WERI-Rb-1 (cell line): ENCODE measurements at regions not wholly inside any gene's neighbourhood (a gene's known extent, or its start where the extent isn't known, plus 50 kb on each side); places are given as distances from the start of the nearest gene placed in this dataset.

Experiments used
- DNase-seq: peaks from one replicate; pipeline ENCODE4 v3.0.0-alpha.2; 2020
- H3K27ac ChIP-seq: fragments of 250-450 bp; sonication (Bioruptor Pico); 2 replicates; pipeline ENCODE4 v1.5.1; 2020; ENCODE audit warnings: mild to moderate bottlenecking, moderate library complexity
- H3K27me3 ChIP-seq: fragments of 250-450 bp; sonication (Bioruptor Pico); 2 replicates; pipeline ENCODE4 v1.5.1; 2021; ENCODE audit warnings: mild to moderate bottlenecking, low read depth, moderate library complexity; ENCODE audit not compliant: insufficient read depth, severe bottlenecking
- H3K36me3 ChIP-seq: fragments of 250-450 bp; sonication (Bioruptor Pico); 2 replicates; pipeline ENCODE4 v1.5.1; 2020; ENCODE audit warnings: mild to moderate bottlenecking, moderate library complexity
- H3K4me3 ChIP-seq: 2 replicates; pipeline ENCODE4 v1.5.1; 2011; ENCODE audit warnings: low read depth, mild to moderate bottlenecking, control low read depth, low read length
- H3K9me3 ChIP-seq: fragments of 250-450 bp; sonication (Bioruptor Pico); 2 replicates; pipeline ENCODE4 v1.5.1; 2021; ENCODE audit warnings: mild to moderate bottlenecking, moderate library complexity; ENCODE audit not compliant: severe bottlenecking
- CTCF ChIP-seq: IDR thresholded peaks from 2 replicates; pipeline ENCODE4 v1.5.1; 2011; ENCODE audit warnings: low read depth, mild to moderate bottlenecking, control low read depth, inconsistent platforms, low read length

GRCh38 chr9:691825-692400, 149.6 kb upstream of the DMRT1 start:
- H3K4me3 ChIP-seq: no peak overlapping the region
- no peaks in the 10 kb centered on the region for H3K9me3 ChIP-seq
- no peaks in the 10 kb centered on the region for H3K36me3 ChIP-seq
- DNase-seq: no peak
- no peaks in the 10 kb centered on the region for H3K27me3 ChIP-seq
- TF ChIP-seq CTCF: no peak
- no peak overlapping the region for H3K27ac ChIP-seq

- no peak overlapping the region for H3K27ac ChIP-seq
- no peak for TF ChIP-seq CTCF
- no peak overlapping the region for H3K4me3 ChIP-seq
- H3K36me3 ChIP-seq: no peaks in the 10 kb centered on the region
- DNase-seq: no peak
- H3K9me3 ChIP-seq: no peaks in the 10 kb centered on the region
- H3K27me3 ChIP-seq: no peaks in the 10 kb centered on the region
These were observed 148.8 kb upstream of the DMRT1 start for GRCh38 chr9:692636-693129.

GRCh38 chr9:693201-694091, 148.1 kb upstream of the DMRT1 start:
- Histone ChIP-seq H3K27me3 (no peaks in the 10 kb centered on the region), H3K9me3 (no peaks in the 10 kb centered on the region), H3K27ac (no peak overlapping the region), H3K36me3 (no peaks in the 10 kb centered on the region), H3K4me3 (no peak overlapping the region)
- TF ChIP-seq CTCF: no peak
- no peak for DNase-seq

GRCh38 chr9:694092-694402, 147.4 kb upstream of the DMRT1 start:
- Histone ChIP-seq H3K9me3 (no peaks in the 10 kb centered on the region), H3K4me3 (no peak overlapping the region), H3K27me3 (no peaks in the 10 kb centered on the region), H3K36me3 (no peaks in the 10 kb centered on the region), H3K27ac (no peak overlapping the region)
- DNase-seq: no peak
- TF ChIP-seq CTCF: no peak

GRCh38 chr9:694403-695154, 146.9 kb upstream of the DMRT1 start:
- DNase-seq: no peak

More at GRCh38 chr9:694403-695154, 146.9 kb upstream of the DMRT1 start:
- no peaks in the 10 kb centered on the region for H3K27me3 ChIP-seq
- no peaks in the 10 kb centered on the region for H3K36me3 ChIP-seq
- TF ChIP-seq CTCF: no peak
- H3K27ac ChIP-seq: no peak overlapping the region
- no peaks in the 10 kb centered on the region for H3K9me3 ChIP-seq
- H3K4me3 ChIP-seq: no peak overlapping the region
